ENCODE measurements at regions not wholly inside any gene's neighbourhood (a gene's known extent, or its start where the extent isn't known, plus 50 kb on each side); places are given as distances from the start of the nearest gene placed in this dataset.

DNA sequence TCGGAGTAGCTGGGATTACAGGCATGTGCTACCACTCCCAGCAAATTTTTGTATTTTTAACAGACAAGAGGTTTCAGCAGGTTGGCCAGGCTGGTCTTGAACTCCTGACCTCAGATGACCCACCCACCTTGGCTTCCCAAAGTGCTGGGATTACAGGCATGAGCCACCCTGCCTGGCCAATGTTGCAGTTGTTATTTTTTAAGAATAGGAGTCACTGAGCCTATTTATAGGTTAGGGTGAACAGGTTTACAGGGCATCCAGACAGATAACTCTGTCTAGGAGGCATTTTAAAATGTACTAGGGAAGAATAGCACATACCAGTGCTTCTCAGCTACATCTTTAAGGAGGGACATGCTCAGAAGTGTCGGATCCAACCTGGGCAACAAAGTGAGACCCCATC lies 60.1 kb upstream of the BNC2 start:
- TF ChIP-seq, protein P1, sequence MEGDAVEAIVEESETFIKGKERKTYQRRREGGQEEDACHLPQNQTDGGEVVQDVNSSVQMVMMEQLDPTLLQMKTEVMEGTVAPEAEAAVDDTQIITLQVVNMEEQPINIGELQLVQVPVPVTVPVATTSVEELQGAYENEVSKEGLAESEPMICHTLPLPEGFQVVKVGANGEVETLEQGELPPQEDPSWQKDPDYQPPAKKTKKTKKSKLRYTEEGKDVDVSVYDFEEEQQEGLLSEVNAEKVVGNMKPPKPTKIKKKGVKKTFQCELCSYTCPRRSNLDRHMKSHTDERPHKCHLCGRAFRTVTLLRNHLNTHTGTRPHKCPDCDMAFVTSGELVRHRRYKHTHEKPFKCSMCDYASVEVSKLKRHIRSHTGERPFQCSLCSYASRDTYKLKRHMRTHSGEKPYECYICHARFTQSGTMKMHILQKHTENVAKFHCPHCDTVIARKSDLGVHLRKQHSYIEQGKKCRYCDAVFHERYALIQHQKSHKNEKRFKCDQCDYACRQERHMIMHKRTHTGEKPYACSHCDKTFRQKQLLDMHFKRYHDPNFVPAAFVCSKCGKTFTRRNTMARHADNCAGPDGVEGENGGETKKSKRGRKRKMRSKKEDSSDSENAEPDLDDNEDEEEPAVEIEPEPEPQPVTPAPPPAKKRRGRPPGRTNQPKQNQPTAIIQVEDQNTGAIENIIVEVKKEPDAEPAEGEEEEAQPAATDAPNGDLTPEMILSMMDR (IDR thresholded peaks at IDR 0.05), result no peak
- no peak for TF ChIP-seq POLR2A (IDR thresholded peaks at IDR 0.05)
- Histone ChIP-seq H3K4me3 (replicated peaks in 1 of 3) (no peak overlapping the region), H3K27ac (no peak overlapping the region), H3K36me3 (no peaks in the 10 kb centered on the region), H3K4me1 (no peaks in the 10 kb centered on the region), H3K9me3 (no peaks in the 10 kb centered on the region), H3K27me3 (no peaks in the 10 kb centered on the region)
- DNase-seq, result no peak
- WGBS, 2 donors, result 73 to 85% methylated on average over 2 of the region's 2 CpGs
- intact Hi-C loops (cut with DNase I), result no loop called here

DNA sequence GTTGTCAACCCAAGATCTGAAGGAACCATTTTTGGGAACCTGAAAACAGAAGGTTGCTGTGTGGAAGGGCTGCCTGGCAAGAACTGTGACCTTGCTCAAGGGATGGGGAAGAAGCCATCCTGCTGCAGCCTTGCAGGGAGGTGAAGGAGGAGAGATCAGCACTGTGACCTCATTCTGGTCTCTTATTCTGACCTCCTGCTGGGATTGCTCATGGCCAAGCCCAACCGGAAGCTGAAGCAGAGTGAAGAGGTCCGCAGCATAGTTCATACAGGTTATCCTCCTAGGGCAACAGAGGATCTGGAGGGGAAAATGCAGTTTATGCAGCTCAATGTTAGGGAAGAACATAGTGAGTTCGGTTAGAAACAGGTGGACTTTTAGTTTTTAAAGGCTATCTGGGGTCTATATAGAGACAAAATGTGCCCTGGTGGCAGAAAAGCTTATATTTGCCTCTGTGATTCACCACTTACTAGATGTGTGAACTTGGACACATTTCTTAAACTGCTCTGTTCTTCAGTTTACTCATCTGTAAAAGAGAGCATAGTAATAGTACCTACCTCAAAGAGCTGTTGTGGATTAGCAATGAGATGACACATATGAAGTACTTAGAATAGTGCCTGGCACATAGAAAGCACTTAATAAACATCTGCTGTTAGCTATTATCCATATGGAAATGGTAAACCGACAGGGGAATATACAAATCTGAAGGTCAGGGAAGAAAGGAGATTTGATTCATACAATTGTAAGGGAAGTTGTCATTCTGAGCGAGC lies 57.9 kb upstream of the BNC2 start:
- TF ChIP-seq, protein P1 (IDR thresholded peaks at IDR 0.05), result no peak
- TF ChIP-seq POLR2A (IDR thresholded peaks at IDR 0.05), result no peak
- Histone ChIP-seq H3K4me1 (no peaks in the 10 kb centered on the region), H3K27me3 (no peaks in the 10 kb centered on the region), H3K27ac (no peak overlapping the region), H3K9me3 (no peaks in the 10 kb centered on the region), H3K36me3 (no peaks in the 10 kb centered on the region), H3K4me3 (replicated peaks in 1 of 3) (no peak overlapping the region)
- WGBS, 2 donors, result 77 to 84% methylated on average over 5 of the region's 5 CpGs
- intact Hi-C loops (cut with DNase I), result no loop called here
- DNase-seq, result no peak

DNA sequence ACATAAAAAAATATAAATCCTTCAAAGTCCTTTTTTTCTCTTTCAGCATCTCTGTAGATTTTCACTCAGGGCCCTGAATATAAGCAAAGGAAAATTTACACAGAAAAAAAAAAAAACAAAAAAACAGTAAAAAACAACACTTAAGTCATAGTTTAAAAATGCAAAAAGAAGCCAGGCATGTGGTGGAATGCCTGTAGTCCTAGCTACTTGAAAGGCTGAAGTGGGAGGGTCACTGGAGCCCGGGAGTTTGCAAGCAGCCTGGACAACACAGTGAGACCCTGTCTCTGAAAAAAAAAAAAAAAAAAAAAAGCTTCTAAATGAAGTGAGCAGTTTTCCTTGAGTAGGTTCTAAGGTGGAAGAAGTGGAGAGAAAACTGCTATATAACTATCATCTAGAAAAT lies 55.0 kb upstream of the BNC2 start:
- H3K27me3 ChIP-seq, result no peaks in the 10 kb centered on the region
- TF ChIP-seq, protein P1 (IDR thresholded peaks at IDR 0.05), result no peak
- TF ChIP-seq POLR2A (IDR thresholded peaks at IDR 0.05), result no peak
- intact Hi-C loops (cut with DNase I), result no loop called here
- no peak overlapping the region for H3K4me3 ChIP-seq (replicated peaks in 1 of 3)
- H3K4me1 ChIP-seq, result no peaks in the 10 kb centered on the region
- H3K9me3 ChIP-seq, result no peaks in the 10 kb centered on the region
- WGBS, 2 donors, result 68 to 77% methylated on average over 1 of the region's 1 CpG
- no peaks in the 10 kb centered on the region for H3K36me3 ChIP-seq
- DNase-seq, result no peak
- H3K27ac ChIP-seq, result no peak overlapping the region

DNA sequence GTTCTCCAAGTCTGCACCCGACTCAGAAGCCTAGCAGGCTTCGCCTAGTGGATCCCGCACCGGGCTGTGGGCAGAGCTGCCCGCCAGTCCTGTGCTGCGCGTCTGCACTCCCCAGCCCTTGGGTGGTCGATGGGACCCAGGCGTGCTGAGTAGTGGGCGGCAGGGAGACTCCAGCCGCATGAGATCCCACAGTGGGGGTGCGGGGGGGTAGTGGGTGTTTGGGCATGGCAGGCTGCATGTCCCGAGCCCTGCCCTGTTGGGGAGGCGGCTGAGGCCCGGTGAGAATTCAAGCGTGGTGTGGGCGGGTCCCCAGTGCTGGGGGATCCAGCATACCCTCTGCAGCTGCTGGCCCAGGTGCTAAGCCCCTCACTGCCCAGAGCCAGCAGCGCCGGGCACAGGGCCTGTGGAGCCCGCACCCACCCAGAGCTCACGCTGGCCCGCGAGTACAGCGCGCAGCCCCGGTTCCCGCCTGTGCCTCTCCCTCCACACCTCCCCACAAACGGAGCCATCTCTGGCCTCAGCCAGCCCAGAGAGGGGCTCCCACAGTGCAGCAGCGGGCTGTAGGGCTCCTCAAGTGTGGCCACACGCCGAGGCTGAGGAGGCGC lies 53.9 kb upstream of the BNC2 start:
- H3K4me1 ChIP-seq, result no peaks in the 10 kb centered on the region

DNA sequence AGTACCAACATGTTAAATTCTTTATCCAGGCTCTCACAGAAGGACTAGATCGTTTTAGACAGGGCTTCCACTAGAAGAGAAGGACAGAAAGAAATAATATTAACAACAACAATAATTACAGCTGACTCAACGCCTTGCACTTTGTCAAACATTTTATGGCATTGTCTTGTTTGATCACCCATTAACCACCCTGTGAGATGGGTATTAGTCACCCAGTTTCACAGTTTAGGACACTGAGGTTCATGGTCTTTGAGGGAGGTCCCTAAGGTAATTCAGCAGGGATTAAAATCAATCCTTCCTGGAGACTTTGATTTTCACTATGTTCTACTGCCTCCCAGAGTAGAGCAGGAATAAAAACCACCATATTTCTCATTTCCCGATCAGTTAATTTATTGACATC lies 51.4 kb upstream of the BNC2 start:
- 78 to 81% methylated on average over 3 of the region's 3 CpGs for WGBS, 2 donors

More for the DNA sequence above, 53.9 kb upstream of the BNC2 start:
- no peak overlapping the region for H3K27ac ChIP-seq
- WGBS, 2 donors, result 96 to 97% methylated on average over 28 to 32 of the region's 32 CpGs
- no peaks in the 10 kb centered on the region for H3K27me3 ChIP-seq
- H3K36me3 ChIP-seq, result no peaks in the 10 kb centered on the region
- H3K9me3 ChIP-seq, result no peaks in the 10 kb centered on the region
- no peak for DNase-seq
- H3K4me3 ChIP-seq (replicated peaks in 1 of 3), result no peak overlapping the region
- intact Hi-C loops (cut with DNase I), result no loop called here
- TF ChIP-seq POLR2A (IDR thresholded peaks at IDR 0.05), result no peak
- TF ChIP-seq, protein P1 (IDR thresholded peaks at IDR 0.05), result no peak

More for the DNA sequence above, 51.4 kb upstream of the BNC2 start:
- no peaks in the 10 kb centered on the region for H3K9me3 ChIP-seq
- H3K27me3 ChIP-seq, result no peaks in the 10 kb centered on the region
- H3K4me3 ChIP-seq (replicated peaks in 1 of 3), result no peak overlapping the region
- DNase-seq, result no peak
- no peak for TF ChIP-seq POLR2A (IDR thresholded peaks at IDR 0.05)
- TF ChIP-seq, protein P1 (IDR thresholded peaks at IDR 0.05), result no peak
- H3K36me3 ChIP-seq, result no peaks in the 10 kb centered on the region
- H3K4me1 ChIP-seq, result no peaks in the 10 kb centered on the region
- intact Hi-C loops (cut with DNase I), result no loop called here
- no peak overlapping the region for H3K27ac ChIP-seq

All from thyroid gland (tissue), 4 donors.